OCI-LY1 (cell line): ENCODE measurements at regions not wholly inside any gene's neighbourhood (a gene's known extent, or its start where the extent isn't known, plus 50 kb on each side); places are given as distances from the start of the nearest gene placed in this dataset.

Experiments
- EZH2 ChIP-seq: fragments of 200-600 bp; sonication (generic), shearing (Covaris generic); IDR thresholded peaks from 2 replicates; pipeline ENCODE4 v1.8.0; 2017; ENCODE audit warnings: borderline replicate concordance, mixed run types, mild to moderate bottlenecking, antibody characterized with exemption, low read length, moderate library complexity, mixed read lengths
- TF ChIP-seq, protein P1 (sequence below): fragments of 200-600 bp; sonication (generic), shearing (Covaris generic); IDR thresholded peaks from 2 replicates; pipeline ENCODE4 v1.5.1; 2017; ENCODE audit warnings: mild to moderate bottlenecking, antibody characterized with exemption, low read length, moderate library complexity, mixed read lengths

DNA sequence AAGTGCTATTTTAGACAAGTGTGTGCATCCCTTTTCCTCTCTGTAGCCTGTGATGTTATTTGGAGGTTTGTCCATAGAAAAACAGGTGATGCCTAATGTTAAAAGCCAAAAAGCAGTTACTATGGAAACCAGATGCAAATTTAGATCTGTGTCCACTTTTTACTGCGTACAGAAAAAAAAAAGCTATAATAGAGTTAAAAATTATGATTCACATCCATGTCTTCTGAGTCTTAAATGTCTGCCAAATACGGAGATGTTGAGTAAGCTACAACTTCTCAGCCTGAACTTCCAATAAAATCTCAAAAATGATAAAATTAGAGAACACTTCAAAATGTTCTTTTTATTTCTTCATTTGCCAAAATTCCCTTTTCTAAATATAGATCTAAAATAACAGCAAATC lies 74.2 kb upstream of the GAP43 start:
- TF ChIP-seq, protein P1, sequence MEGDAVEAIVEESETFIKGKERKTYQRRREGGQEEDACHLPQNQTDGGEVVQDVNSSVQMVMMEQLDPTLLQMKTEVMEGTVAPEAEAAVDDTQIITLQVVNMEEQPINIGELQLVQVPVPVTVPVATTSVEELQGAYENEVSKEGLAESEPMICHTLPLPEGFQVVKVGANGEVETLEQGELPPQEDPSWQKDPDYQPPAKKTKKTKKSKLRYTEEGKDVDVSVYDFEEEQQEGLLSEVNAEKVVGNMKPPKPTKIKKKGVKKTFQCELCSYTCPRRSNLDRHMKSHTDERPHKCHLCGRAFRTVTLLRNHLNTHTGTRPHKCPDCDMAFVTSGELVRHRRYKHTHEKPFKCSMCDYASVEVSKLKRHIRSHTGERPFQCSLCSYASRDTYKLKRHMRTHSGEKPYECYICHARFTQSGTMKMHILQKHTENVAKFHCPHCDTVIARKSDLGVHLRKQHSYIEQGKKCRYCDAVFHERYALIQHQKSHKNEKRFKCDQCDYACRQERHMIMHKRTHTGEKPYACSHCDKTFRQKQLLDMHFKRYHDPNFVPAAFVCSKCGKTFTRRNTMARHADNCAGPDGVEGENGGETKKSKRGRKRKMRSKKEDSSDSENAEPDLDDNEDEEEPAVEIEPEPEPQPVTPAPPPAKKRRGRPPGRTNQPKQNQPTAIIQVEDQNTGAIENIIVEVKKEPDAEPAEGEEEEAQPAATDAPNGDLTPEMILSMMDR, result no peak
- TF ChIP-seq EZH2, result no peak
